ENCODE measurements at regions not wholly inside any gene's neighbourhood (a gene's known extent, or its start where the extent isn't known, plus 50 kb on each side); places are given as distances from the start of the nearest gene placed in this dataset.

DNA sequence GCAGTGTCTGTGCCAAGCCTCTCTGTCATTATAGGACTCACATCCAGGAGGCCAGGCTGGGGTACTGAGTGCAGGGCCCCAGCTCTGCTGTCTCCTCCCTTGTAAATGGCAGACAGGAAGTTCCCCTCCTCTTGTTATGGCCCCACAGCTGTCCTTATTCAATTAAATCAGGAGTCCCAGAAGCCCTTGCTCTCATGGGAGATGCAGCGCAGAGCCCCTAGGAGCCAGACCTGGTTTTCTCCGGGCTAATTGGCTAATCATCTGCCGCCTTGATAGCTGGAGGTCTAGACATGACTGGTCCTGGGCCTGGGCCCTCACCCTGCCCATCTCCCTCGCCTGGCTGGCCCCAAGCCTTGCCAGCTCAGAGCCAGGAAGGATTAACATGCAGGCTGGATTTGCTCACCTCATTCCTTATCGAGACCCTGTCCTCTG, 172.0 kb downstream of the VEGFA start:
- TF ChIP-seq SMARCA5 (IDR thresholded peaks at IDR 0.05) (no peak), LARP7 (IDR thresholded peaks at IDR 0.05) (no peak), WRNIP1 (IDR thresholded peaks at IDR 0.05; ENCODE audit: borderline replicate concordance, low read depth, low read length) (no peak), NBN (IDR thresholded peaks at IDR 0.05) (no peak), SUZ12 (IDR thresholded peaks at IDR 0.05; ENCODE audit: unreplicated experiment) (no peak), MTA3 (IDR thresholded peaks at IDR 0.05; ENCODE audit: borderline replicate concordance, low read length) (no peak), MYB (IDR thresholded peaks at IDR 0.05; ENCODE audit: borderline replicate concordance, low read depth, low read length) (no peak), EGR1 (IDR thresholded peaks at IDR 0.05; ENCODE audit: borderline replicate concordance in 1 of 2, low read depth in 2 of 2, low read length in 2 of 2) (no peak)
- TF ChIP-seq, protein P1, sequence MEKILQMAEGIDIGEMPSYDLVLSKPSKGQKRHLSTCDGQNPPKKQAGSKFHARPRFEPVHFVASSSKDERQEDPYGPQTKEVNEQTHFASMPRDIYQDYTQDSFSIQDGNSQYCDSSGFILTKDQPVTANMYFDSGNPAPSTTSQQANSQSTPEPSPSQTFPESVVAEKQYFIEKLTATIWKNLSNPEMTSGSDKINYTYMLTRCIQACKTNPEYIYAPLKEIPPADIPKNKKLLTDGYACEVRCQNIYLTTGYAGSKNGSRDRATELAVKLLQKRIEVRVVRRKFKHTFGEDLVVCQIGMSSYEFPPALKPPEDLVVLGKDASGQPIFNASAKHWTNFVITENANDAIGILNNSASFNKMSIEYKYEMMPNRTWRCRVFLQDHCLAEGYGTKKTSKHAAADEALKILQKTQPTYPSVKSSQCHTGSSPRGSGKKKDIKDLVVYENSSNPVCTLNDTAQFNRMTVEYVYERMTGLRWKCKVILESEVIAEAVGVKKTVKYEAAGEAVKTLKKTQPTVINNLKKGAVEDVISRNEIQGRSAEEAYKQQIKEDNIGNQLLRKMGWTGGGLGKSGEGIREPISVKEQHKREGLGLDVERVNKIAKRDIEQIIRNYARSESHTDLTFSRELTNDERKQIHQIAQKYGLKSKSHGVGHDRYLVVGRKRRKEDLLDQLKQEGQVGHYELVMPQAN (conservative IDR thresholded peaks at IDR 0.05), result no peak
- no peaks in the 10 kb centered on the region for H3K36me3 ChIP-seq (ENCODE audit: control insufficient read depth in 2 of 2, insufficient read depth in 2 of 2, low read length in 1 of 2)
- H3K79me2 ChIP-seq (ENCODE audit: control insufficient read depth, insufficient read depth, low read length), result no peaks in the 10 kb centered on the region
- ChIA-PET CTCF (interaction anchor here (1.2 kb wide), 2 partner anchors 11 to 12 kb away, joined by 3 to 4 read pairs; no protein-coding TSS in a partner anchor), SMC1A (ENCODE audit: uncharacterized antibody, unreplicated experiment) (interaction anchor here (1.3 to 1.8 kb wide), 2 partner anchors 44 to 92 kb away, joined by 3 read pairs; no protein-coding TSS in a partner anchor), POLR2A (no interaction called here), RAD21 (ENCODE audit: unreplicated experiment) (no interaction called here)
- intact Hi-C loops (cut with micrococcal nuclease; ENCODE audit: unreplicated experiment) (no loop called here), in situ Hi-C loops (cut with MboI) (no loop called here)
- no peak for DNase-seq (ENCODE audit: low read depth, low spot score)
- no peak overlapping the region for H3K9ac ChIP-seq (ENCODE audit: control insufficient read depth, insufficient read depth, low read length)
- no peak for FAIRE-seq
- H3K4me1 ChIP-seq (ENCODE audit: control insufficient read depth, insufficient read depth, low read length), result no peaks in the 10 kb centered on the region
- 37% methylated on average over 5 of the region's 5 CpGs for WGBS (ENCODE audit: insufficient coverage, insufficient replicate concordance, low lambda C conversion rate, missing lambda C conversion rate)
- no peaks in the 10 kb centered on the region for H3K27me3 ChIP-seq (replicated peaks in 1 of 2; ENCODE audit: control insufficient read depth in 2 of 2, insufficient read depth in 2 of 2, low read length in 1 of 2)
- no peak overlapping the region for H3K27ac ChIP-seq (ENCODE audit: control insufficient read depth, insufficient read depth)
- BruUV-seq (replicated peaks), result no TSS peak
- ATAC-seq, result no peak
- H4K20me1 ChIP-seq (ENCODE audit: control insufficient read depth, insufficient read depth), result no peaks in the 10 kb centered on the region
- no peak overlapping the region for H3K4me3 ChIP-seq
- peaks cover 10% of the 10 kb centered on the region; the same call in 2 of the 3 replicates for H3K9me3 ChIP-seq (replicated peaks; ENCODE audit: control insufficient read depth, insufficient read depth, low read length)
- no peak overlapping the region for H3K4me2 ChIP-seq (ENCODE audit: control insufficient read depth, insufficient read depth)
- H2AFZ ChIP-seq (ENCODE audit: control insufficient read depth, low read depth, low read length), result no peak overlapping the region
